ENCODE measurements at regions not wholly inside any gene's neighbourhood (a gene's known extent, or its start where the extent isn't known, plus 50 kb on each side); places are given as distances from the start of the nearest gene placed in this dataset.

- DNase-seq (ENCODE audit: low read depth in 4 of 4, low spot score in 2 of 4): no peak
Measured at GRCh38 chr21:38144193-38144592, 112.6 kb upstream of the KCNJ15 start.

GRCh38 chr21:38145104-38145503, 111.7 kb upstream of the KCNJ15 start:
- no peak for DNase-seq (ENCODE audit: low read depth in 4 of 4, low spot score in 2 of 4)

- no peak for DNase-seq (ENCODE audit: low read depth in 4 of 4, low spot score in 2 of 4)
Measured at GRCh38 chr21:38147391-38147790, 109.4 kb upstream of the KCNJ15 start.

- DNase-seq (ENCODE audit: low read depth in 4 of 4, low spot score in 2 of 4): no peak
Measured at GRCh38 chr21:38148046-38148445, 108.7 kb upstream of the KCNJ15 start.

GRCh38 chr21:38151021-38151645, 105.7 kb upstream of the KCNJ15 start:
- DNase-seq (ENCODE audit: low read depth in 4 of 4, low spot score in 2 of 4): no peak

- DNase-seq (ENCODE audit: low read depth in 4 of 4, low spot score in 2 of 4): no peak
Measured at GRCh38 chr21:38156200-38156599, 100.6 kb upstream of the KCNJ15 start.

GRCh38 chr21:38159355-38159754, 97.4 kb upstream of the KCNJ15 start:
- peak in 1 of 4 donors; percentile 57 for DNase-seq (ENCODE audit: low read depth in 4 of 4, low spot score in 2 of 4)

- DNase-seq (ENCODE audit: low read depth in 4 of 4, low spot score in 2 of 4): no peak
Measured at GRCh38 chr21:38165466-38166172, 91.2 kb upstream of the KCNJ15 start.

GRCh38 chr21:38166173-38166535, 90.6 kb upstream of the KCNJ15 start:
- no peak for DNase-seq (ENCODE audit: low read depth in 4 of 4, low spot score in 2 of 4)

GRCh38 chr21:38167345-38167744, 89.4 kb upstream of the KCNJ15 start:
- DNase-seq (ENCODE audit: low read depth in 4 of 4, low spot score in 2 of 4): no peak

- DNase-seq (ENCODE audit: low read depth in 4 of 4, low spot score in 2 of 4): no peak
Measured at GRCh38 chr21:38170283-38170682, 86.5 kb upstream of the KCNJ15 start.

GRCh38 chr21:38170704-38171682, 85.8 kb upstream of the KCNJ15 start:
- no peak for DNase-seq (ENCODE audit: low read depth in 4 of 4, low spot score in 2 of 4)

GRCh38 chr21:38171723-38172344, 85.0 kb upstream of the KCNJ15 start:
- peak in 1 of 4 donors; percentile 52 for DNase-seq (ENCODE audit: low read depth in 4 of 4, low spot score in 2 of 4)

- DNase-seq (ENCODE audit: low read depth in 4 of 4, low spot score in 2 of 4): no peak
Measured at GRCh38 chr21:38173276-38174035, 83.3 kb upstream of the KCNJ15 start.

GRCh38 chr21:38175306-38175705, 81.5 kb upstream of the KCNJ15 start:
- no peak for DNase-seq (ENCODE audit: low read depth in 4 of 4, low spot score in 2 of 4)

GRCh38 chr21:38177919-38178652, 78.7 kb upstream of the KCNJ15 start:
- DNase-seq (ENCODE audit: low read depth in 4 of 4, low spot score in 2 of 4): no peak

- no peak for DNase-seq (ENCODE audit: low read depth in 4 of 4, low spot score in 2 of 4)
Measured at GRCh38 chr21:38178653-38179470, 77.9 kb upstream of the KCNJ15 start.

- DNase-seq (ENCODE audit: low read depth in 4 of 4, low spot score in 2 of 4): no peak
Measured at GRCh38 chr21:38179511-38179910, 77.3 kb upstream of the KCNJ15 start.

- DNase-seq (ENCODE audit: low read depth in 4 of 4, low spot score in 2 of 4): no peak
Measured at GRCh38 chr21:38181096-38181495, 75.7 kb upstream of the KCNJ15 start.

Data from left renal cortex interstitium (tissue), 4 donors.